IMR-90 (cell line): ENCODE measurements at regions not wholly inside any gene's neighbourhood (a gene's known extent, or its start where the extent isn't known, plus 50 kb on each side); places are given as distances from the start of the nearest gene placed in this dataset.

Experiments
- ATAC-seq: fragments of 200-7000 bp; cut with Tn5 transposase; 2 replicates; pipeline ENCODE4 v1.9.1; 2020; ENCODE audit warnings: low read depth, mild to moderate bottlenecking, moderate library complexity
- BruUV-seq: library from RNA; stranded (reverse); fragments of 400-500 nt; replicated peaks from 2 replicates; lab custom pipeline; 2021; lab: Mats Ljungman, UMichigan
- CTCF ChIA-PET: fragments of 300-600 bp; formaldehyde crosslinking; extraction: SDS; loops from one replicate; lab custom pipeline; 2021; ENCODE audit warnings: antibody characterized with exemption; lab: Yijun Ruan, JAX
- POLR2A ChIA-PET: fragments of 300-600 bp; sonication (Branson Sonifier 250); formaldehyde crosslinking; loops from one replicate; lab custom pipeline; 2022; ENCODE audit warnings: antibody characterized with exemption; ENCODE audit not compliant: unreplicated experiment; lab: Charles Lee
- DNase-seq: peaks from one replicate; pipeline ENCODE4 v3.0.0; 2013
- H2AFZ ChIP-seq: replicated peaks from 2 replicates; pipeline ENCODE3; 2013; ENCODE audit warnings: low read length, mild to moderate bottlenecking; ENCODE audit not compliant: poor library complexity
- H2AK5ac ChIP-seq: 2 replicates; pipeline ENCODE4 v1.6.1; 2013; ENCODE audit warnings: low read depth, low read length, inconsistent platforms
- H2AK9ac ChIP-seq: replicated peaks from 2 replicates; pipeline ENCODE3; 2013; ENCODE audit warnings: mild to moderate bottlenecking, low read depth, low read length, moderate library complexity; ENCODE audit not compliant: poor library complexity
- H2BK120ac ChIP-seq: 2 replicates; pipeline ENCODE4 v1.6.1; 2013; ENCODE audit warnings: low read depth, low read length, inconsistent platforms
- H2BK15ac ChIP-seq: 3 replicates; pipeline ENCODE4 v1.6.1; 2013; ENCODE audit warnings: low read depth, low read length, inconsistent platforms
- H2BK20ac ChIP-seq: 2 replicates; pipeline ENCODE4 v1.6.1; 2013; ENCODE audit warnings: low read depth, mild to moderate bottlenecking, inconsistent platforms, low read length, moderate library complexity
- H2BK5ac ChIP-seq: 2 replicates; pipeline ENCODE4 v1.6.1; 2013; ENCODE audit warnings: mild to moderate bottlenecking, low read depth, low read length, inconsistent platforms; ENCODE audit not compliant: poor library complexity, severe bottlenecking
- H3K14ac ChIP-seq: replicated peaks from 2 replicates; pipeline ENCODE4 v1.6.1; 2013; ENCODE audit warnings: low read depth, low read length, inconsistent platforms
- H3K18ac ChIP-seq: 2 replicates; pipeline ENCODE4 v1.6.1; 2013; ENCODE audit warnings: low read depth, low read length, control low read depth
- H3K23ac ChIP-seq: 2 replicates; pipeline ENCODE4 v1.6.1; 2013; ENCODE audit warnings: low read depth, low read length, inconsistent platforms
- H3K27ac ChIP-seq: 2 replicates; pipeline ENCODE4 v1.5.1; 2013; ENCODE audit warnings: mild to moderate bottlenecking, control low read depth, low read length; ENCODE audit not compliant: insufficient read depth
- H3K27me3 ChIP-seq: 2 replicates; pipeline ENCODE4 v1.6.1; 2013; ENCODE audit warnings: low read length; ENCODE audit not compliant: control insufficient read depth, insufficient read depth
- H3K36me3 ChIP-seq: 2 replicates; pipeline ENCODE4 v1.6.1; 2013; ENCODE audit warnings: low read length, mixed read lengths; ENCODE audit not compliant: control insufficient read depth, insufficient read depth
- H3K4ac ChIP-seq: 2 replicates; pipeline ENCODE4 v1.6.1; 2013; ENCODE audit warnings: low read depth, low read length, inconsistent platforms
- H3K4me1 ChIP-seq: 2 replicates; pipeline ENCODE4 v1.6.1; 2013; ENCODE audit warnings: low read length, mixed read lengths; ENCODE audit not compliant: control insufficient read depth, insufficient read depth
- H3K4me2 ChIP-seq: 2 replicates; pipeline ENCODE4 v1.6.1; 2013; ENCODE audit warnings: low read depth, mild to moderate bottlenecking, control low read depth, low read length, moderate library complexity
- H3K4me3 ChIP-seq: 2 replicates; pipeline ENCODE4 v1.5.1; 2013; ENCODE audit warnings: low read depth, mild to moderate bottlenecking, control low read depth, low read length, moderate library complexity; ENCODE audit not compliant: insufficient read depth
- H3K56ac ChIP-seq: 2 replicates; pipeline ENCODE4 v1.6.1; 2013; ENCODE audit warnings: low read length, inconsistent platforms; ENCODE audit not compliant: insufficient read depth; ENCODE audit errors: extremely low read depth
- H3K79me1 ChIP-seq, 2 experiments: 2 replicates each; pipeline ENCODE4 v1.6.1; 2013; ENCODE audit warnings: low read length in 2 of 2, inconsistent platforms in 1 of 2, low read depth in 1 of 2
- H3K9ac ChIP-seq: 2 replicates; pipeline ENCODE4 v1.6.1; 2013; ENCODE audit warnings: low read depth, low read length, control low read depth
- H3K9me1 ChIP-seq: 2 replicates; pipeline ENCODE4 v1.6.1; 2013; ENCODE audit warnings: low read length, inconsistent platforms; ENCODE audit not compliant: insufficient read depth
- H3K9me3 ChIP-seq: 2 replicates; pipeline ENCODE4 v1.6.1; 2013; ENCODE audit warnings: low read length; ENCODE audit not compliant: control insufficient read depth, insufficient read depth
- H4K20me1 ChIP-seq: 2 replicates; pipeline ENCODE4 v1.6.1; 2013; ENCODE audit warnings: low read length, inconsistent platforms; ENCODE audit not compliant: insufficient read depth
- H4K5ac ChIP-seq: 2 replicates; pipeline ENCODE4 v1.6.1; 2013; ENCODE audit warnings: mild to moderate bottlenecking, low read depth, low read length, control low read depth
- H4K8ac ChIP-seq, 2 experiments: 2 replicates each; pipeline ENCODE4 v1.6.1; 2013; ENCODE audit warnings: low read depth in 2 of 2, low read length in 2 of 2, control low read depth in 1 of 2, inconsistent platforms in 1 of 2
- H4K91ac ChIP-seq: 2 replicates; pipeline ENCODE4 v1.6.1; 2013; ENCODE audit warnings: low read depth, low read length, inconsistent platforms; ENCODE audit not compliant: insufficient read depth
- CEBPB ChIP-seq: IDR thresholded peaks from 2 replicates; pipeline ENCODE4 v1.6.1; 2012; ENCODE audit warnings: low read depth, low read length, improper control_type of control experiment
- CHD1 ChIP-seq: IDR thresholded peaks from 2 replicates; pipeline ENCODE4 v1.6.1; 2012; ENCODE audit warnings: low read depth, low read length, improper control_type of control experiment
- FOS ChIP-seq: fragments of 150-350 bp; IDR thresholded peaks from 2 replicates; pipeline ENCODE4 v1.6.1; 2016; ENCODE audit warnings: low read depth, low read length
- MAFK ChIP-seq: IDR thresholded peaks from 2 replicates; pipeline ENCODE4 v1.6.1; 2012; ENCODE audit warnings: low read depth, low read length, improper control_type of control experiment
- MAZ ChIP-seq: IDR thresholded peaks from 2 replicates; pipeline ENCODE4 v1.6.1; 2012; ENCODE audit warnings: low read depth, mild to moderate bottlenecking, low read length, improper control_type of control experiment, moderate library complexity, borderline replicate concordance
- MXI1 ChIP-seq: IDR thresholded peaks from 2 replicates; pipeline ENCODE4 v1.6.1; 2012; ENCODE audit warnings: low read depth, mild to moderate bottlenecking, low read length, moderate library complexity, borderline replicate concordance
- NFE2L2 ChIP-seq: fragments of 150-350 bp; IDR thresholded peaks from 2 replicates; pipeline ENCODE4 v1.6.1; 2016; ENCODE audit warnings: low read depth, mild to moderate bottlenecking, low read length
- POLR2A ChIP-seq: IDR thresholded peaks from 2 replicates; pipeline ENCODE4 v1.6.1; 2012; ENCODE audit warnings: mild to moderate bottlenecking, low read depth, low read length
- RCOR1 ChIP-seq: IDR thresholded peaks from 2 replicates; pipeline ENCODE4 v1.6.1; 2012; ENCODE audit warnings: mild to moderate bottlenecking, low read length, improper control_type of control experiment; ENCODE audit not compliant: insufficient replicate concordance
- RFX5 ChIP-seq: IDR thresholded peaks from 2 replicates; pipeline ENCODE4 v1.8.0; 2012; ENCODE audit warnings: low read depth, mild to moderate bottlenecking, low read length, moderate library complexity
- SMC3 ChIP-seq: fragments of 150-350 bp; IDR thresholded peaks from 2 replicates; pipeline ENCODE4 v1.6.1; 2016; ENCODE audit warnings: low read depth, mild to moderate bottlenecking, antibody characterized with exemption, low read length, moderate library complexity
- WGBS, 2 experiments: methylation state at CpG; one replicate each; pipeline versions ENCODE4 v1.1.5 to v1.1.7; 2013; ENCODE audit warnings: missing lambda C conversion rate in 2 of 2; ENCODE audit not compliant: insufficient read length in 1 of 2; ENCODE audit errors: extremely low coverage in 2 of 2; 5-methylcytosine and 5-hydroxymethylcytosine counted together
- dilution Hi-C: fragments of 300-500 bp; cut with HindIII; formaldehyde crosslinking; loops from one replicate; pipeline ENCODE4 v1.14.3; 2018; ENCODE audit warnings: low sequenced_read_pairs; ENCODE audit not compliant: unreplicated experiment
- in situ Hi-C: fragments of 300-500 bp; cut with MboI; formaldehyde crosslinking; loops from 3 replicates; pipeline ENCODE4 v1.14.3; 2019; ENCODE audit warnings: low sequenced_read_pairs, inconsistent platforms, mixed read lengths
- intact Hi-C: fragments of 100-400 bp; cut with micrococcal nuclease; formaldehyde crosslinking; loops from 2 replicates; pipeline ENCODE4 v1.10.0; 2022
- TF ChIP-seq, protein P1 (sequence below): conservative IDR thresholded peaks from 2 replicates; pipeline ENCODE4 v1.5.1; 2012; ENCODE audit warnings: mild to moderate bottlenecking, low read depth, low read length, improper control_type of control experiment
- TF ChIP-seq, protein P2 (sequence below): fragments of 150-350 bp; IDR thresholded peaks from 2 replicates; pipeline ENCODE4 v1.6.1; 2016; ENCODE audit warnings: low read depth, mild to moderate bottlenecking, low read length, moderate library complexity, borderline replicate concordance
- TF ChIP-seq, protein P3 (sequence below): fragments of 150-350 bp; IDR thresholded peaks from 2 replicates; pipeline ENCODE4 v1.6.1; 2017; ENCODE audit warnings: mild to moderate bottlenecking, antibody characterized with exemption, low read length, low read depth

DNA sequence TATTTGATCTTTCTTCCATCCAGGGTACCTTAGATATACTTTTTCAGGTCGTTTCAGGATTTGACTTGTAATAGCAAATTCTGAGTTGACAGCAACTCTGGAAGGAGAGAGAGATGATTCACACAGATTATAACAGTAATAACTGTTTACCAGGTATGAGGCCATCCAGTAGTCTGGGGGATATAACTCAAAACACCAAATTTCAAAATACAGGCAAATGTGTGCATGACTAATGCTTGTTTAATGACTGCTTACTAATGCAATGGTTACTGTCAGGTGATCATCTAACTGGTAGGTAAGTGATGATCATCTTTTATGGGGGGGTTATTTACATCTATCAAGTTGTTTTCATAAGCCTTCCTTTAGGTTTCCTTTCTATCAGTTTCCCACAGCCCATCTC is 412.3 kb downstream of the MAT2B start:
- DNase-seq, result peak; percentile 8
- no CpG with 5 or more reads among the region's 1 CpG for WGBS, 2 experiments
- no peak overlapping the region for H2BK20ac ChIP-seq
- H3K36me3 ChIP-seq, result no peaks in the 10 kb centered on the region
- no peak overlapping the region for H3K4me2 ChIP-seq
- POLR2A ChIA-PET, result interaction anchor here (0.6 kb wide), 1 partner anchor 360 kb away, joined by 3 read pairs; no protein-coding TSS in a partner anchor
- H2BK5ac ChIP-seq, result no peak overlapping the region
- peaks cover 5% of the 10 kb centered on the region; the same call in 1 of the 2 replicates for H3K9me3 ChIP-seq
- no peak overlapping the region for H3K4me3 ChIP-seq
- no peak overlapping the region for H3K9ac ChIP-seq
- H4K91ac ChIP-seq, result no peak overlapping the region
- H2AFZ ChIP-seq, result no peak overlapping the region
- no peak overlapping the region for H3K27ac ChIP-seq
- no peak overlapping the region for H4K8ac ChIP-seq
- no peak overlapping the region for H3K4ac ChIP-seq
- H4K5ac ChIP-seq, result no peak overlapping the region; the same call in 1 of the 2 replicates
- no peaks in the 10 kb centered on the region for H4K20me1 ChIP-seq
- H3K14ac ChIP-seq, result no peak overlapping the region
- intact Hi-C loops (no loop called here), dilution Hi-C loops (no loop called here), in situ Hi-C loops (no loop called here)
- TF ChIP-seq RFX5 (no peak), POLR2A (no peak), FOS (no peak), SMC3 (no peak), RCOR1 (no peak), NFE2L2 (no peak), MAFK (no peak), CHD1 (no peak), MXI1 (no peak), CEBPB (no peak), MAZ (no peak)
- TF ChIP-seq, protein P1, sequence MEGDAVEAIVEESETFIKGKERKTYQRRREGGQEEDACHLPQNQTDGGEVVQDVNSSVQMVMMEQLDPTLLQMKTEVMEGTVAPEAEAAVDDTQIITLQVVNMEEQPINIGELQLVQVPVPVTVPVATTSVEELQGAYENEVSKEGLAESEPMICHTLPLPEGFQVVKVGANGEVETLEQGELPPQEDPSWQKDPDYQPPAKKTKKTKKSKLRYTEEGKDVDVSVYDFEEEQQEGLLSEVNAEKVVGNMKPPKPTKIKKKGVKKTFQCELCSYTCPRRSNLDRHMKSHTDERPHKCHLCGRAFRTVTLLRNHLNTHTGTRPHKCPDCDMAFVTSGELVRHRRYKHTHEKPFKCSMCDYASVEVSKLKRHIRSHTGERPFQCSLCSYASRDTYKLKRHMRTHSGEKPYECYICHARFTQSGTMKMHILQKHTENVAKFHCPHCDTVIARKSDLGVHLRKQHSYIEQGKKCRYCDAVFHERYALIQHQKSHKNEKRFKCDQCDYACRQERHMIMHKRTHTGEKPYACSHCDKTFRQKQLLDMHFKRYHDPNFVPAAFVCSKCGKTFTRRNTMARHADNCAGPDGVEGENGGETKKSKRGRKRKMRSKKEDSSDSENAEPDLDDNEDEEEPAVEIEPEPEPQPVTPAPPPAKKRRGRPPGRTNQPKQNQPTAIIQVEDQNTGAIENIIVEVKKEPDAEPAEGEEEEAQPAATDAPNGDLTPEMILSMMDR, result no peak
- TF ChIP-seq, protein P2, sequence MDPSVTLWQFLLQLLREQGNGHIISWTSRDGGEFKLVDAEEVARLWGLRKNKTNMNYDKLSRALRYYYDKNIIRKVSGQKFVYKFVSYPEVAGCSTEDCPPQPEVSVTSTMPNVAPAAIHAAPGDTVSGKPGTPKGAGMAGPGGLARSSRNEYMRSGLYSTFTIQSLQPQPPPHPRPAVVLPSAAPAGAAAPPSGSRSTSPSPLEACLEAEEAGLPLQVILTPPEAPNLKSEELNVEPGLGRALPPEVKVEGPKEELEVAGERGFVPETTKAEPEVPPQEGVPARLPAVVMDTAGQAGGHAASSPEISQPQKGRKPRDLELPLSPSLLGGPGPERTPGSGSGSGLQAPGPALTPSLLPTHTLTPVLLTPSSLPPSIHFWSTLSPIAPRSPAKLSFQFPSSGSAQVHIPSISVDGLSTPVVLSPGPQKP, result no peak
- TF ChIP-seq, protein P3, sequence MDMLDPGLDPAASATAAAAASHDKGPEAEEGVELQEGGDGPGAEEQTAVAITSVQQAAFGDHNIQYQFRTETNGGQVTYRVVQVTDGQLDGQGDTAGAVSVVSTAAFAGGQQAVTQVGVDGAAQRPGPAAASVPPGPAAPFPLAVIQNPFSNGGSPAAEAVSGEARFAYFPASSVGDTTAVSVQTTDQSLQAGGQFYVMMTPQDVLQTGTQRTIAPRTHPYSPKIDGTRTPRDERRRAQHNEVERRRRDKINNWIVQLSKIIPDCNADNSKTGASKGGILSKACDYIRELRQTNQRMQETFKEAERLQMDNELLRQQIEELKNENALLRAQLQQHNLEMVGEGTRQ, result no peak
- no peak overlapping the region for H2BK15ac ChIP-seq
- no peaks in the 10 kb centered on the region for H3K27me3 ChIP-seq
- no peaks in the 10 kb centered on the region for H3K9me1 ChIP-seq
- peaks cover 8% of the 10 kb centered on the region for H3K4me1 ChIP-seq
- H3K79me1 ChIP-seq, result no peaks in the 10 kb centered on the region
- no peak for ATAC-seq
- H3K18ac ChIP-seq, result no peak overlapping the region
- BruUV-seq, result no TSS peak
- no peak overlapping the region for H3K23ac ChIP-seq
- no peak overlapping the region for H2AK9ac ChIP-seq
- no peak overlapping the region for H3K56ac ChIP-seq
- H2AK5ac ChIP-seq, result no peak overlapping the region
- no peak overlapping the region for H2BK120ac ChIP-seq
- CTCF ChIA-PET, result no interaction called here
